ENCODE measurements at regions not wholly inside any gene's neighbourhood (a gene's known extent, or its start where the extent isn't known, plus 50 kb on each side); places are given as distances from the start of the nearest gene placed in this dataset.

- no peak for DNase-seq
These were observed 296.6 kb upstream of the CDIN1 start for GRCh38 chr15:36282821-36283220.

- no peak for DNase-seq
These were observed 294.5 kb upstream of the CDIN1 start for GRCh38 chr15:36284911-36285310.

GRCh38 chr15:36291501-36291900 lies 287.9 kb upstream of the CDIN1 start:
- no peak for DNase-seq

- DNase-seq, result no peak
These were observed 285.1 kb upstream of the CDIN1 start for GRCh38 chr15:36294359-36294758.

- DNase-seq, result no peak
These were observed 277.5 kb upstream of the CDIN1 start for GRCh38 chr15:36301947-36302346.

GRCh38 chr15:36313021-36313420 lies 266.4 kb upstream of the CDIN1 start:
- no peak for DNase-seq

- DNase-seq, result no peak
These were observed 265.6 kb upstream of the CDIN1 start for GRCh38 chr15:36313736-36314280.

GRCh38 chr15:36315649-36316048 lies 263.8 kb upstream of the CDIN1 start:
- no peak for DNase-seq

- no peak for DNase-seq
These were observed 255.8 kb upstream of the CDIN1 start for GRCh38 chr15:36323615-36324014.

GRCh38 chr15:36325206-36325605 lies 254.2 kb upstream of the CDIN1 start:
- DNase-seq, result no peak

GRCh38 chr15:36329592-36329991 lies 249.8 kb upstream of the CDIN1 start:
- no peak for DNase-seq

GRCh38 chr15:36330598-36330997 lies 248.8 kb upstream of the CDIN1 start:
- no peak for DNase-seq

- no peak for DNase-seq
These were observed 247.7 kb upstream of the CDIN1 start for GRCh38 chr15:36331531-36332275.

GRCh38 chr15:36332301-36332700 lies 247.1 kb upstream of the CDIN1 start:
- no peak for DNase-seq

- no peak for DNase-seq
These were observed 246.5 kb upstream of the CDIN1 start for GRCh38 chr15:36332896-36333295.

- DNase-seq, result no peak
These were observed 245.4 kb upstream of the CDIN1 start for GRCh38 chr15:36334059-36334458.

GRCh38 chr15:36335224-36335623 lies 244.2 kb upstream of the CDIN1 start:
- DNase-seq, result no peak

- no peak for DNase-seq
These were observed 243.8 kb upstream of the CDIN1 start for GRCh38 chr15:36335659-36336058.

- DNase-seq, result no peak
These were observed 234.5 kb upstream of the CDIN1 start for GRCh38 chr15:36344887-36345286.

- no peak for DNase-seq
These were observed 232.1 kb upstream of the CDIN1 start for GRCh38 chr15:36347272-36347858.

- DNase-seq, result peak; percentile 20
These were observed 223.0 kb upstream of the CDIN1 start for GRCh38 chr15:36356466-36356865.

- DNase-seq, result peak; percentile 29
These were observed 222.3 kb upstream of the CDIN1 start for GRCh38 chr15:36356978-36357601.

- DNase-seq, result peak; percentile 20
These were observed 221.3 kb upstream of the CDIN1 start for GRCh38 chr15:36358094-36358493.

- DNase-seq, result no peak
These were observed 220.9 kb upstream of the CDIN1 start for GRCh38 chr15:36358523-36358922.
